Bronchial epithelial cell (primary cell): ENCODE measurements at regions not wholly inside any gene's neighbourhood (a gene's known extent, or its start where the extent isn't known, plus 50 kb on each side); places are given as distances from the start of the nearest gene placed in this dataset.

Experiments used
- DNase-seq: peaks from one replicate; pipeline ENCODE4 v3.0.0-alpha.2; 2010; ENCODE audit warnings: low read depth
- FAIRE-seq: peaks from 2 replicates; lab custom pipeline; 2011; peaks lifted over from hg19 to GRCh38; lab: Jason Lieb, UNC
- H3K27me3 ChIP-seq: 2 replicates; pipeline ENCODE4 v1.5.1; 2011; ENCODE audit warnings: low read length; ENCODE audit not compliant: control insufficient read depth, insufficient read depth
- H3K36me3 ChIP-seq: 2 replicates; pipeline ENCODE4 v1.5.1; 2011; ENCODE audit warnings: low read length; ENCODE audit not compliant: control insufficient read depth, insufficient read depth
- H3K4me3 ChIP-seq: 2 replicates; pipeline ENCODE4 v1.5.1; 2011; ENCODE audit warnings: mild to moderate bottlenecking, low read depth, low read length, control low read depth
- TF ChIP-seq, protein P1 (sequence below): IDR thresholded peaks from 2 replicates; pipeline ENCODE4 v1.5.1; 2011; ENCODE audit warnings: mild to moderate bottlenecking, moderate library complexity, low read length, control low read depth, inconsistent platforms; ENCODE audit not compliant: insufficient read depth, severe bottlenecking

DNA sequence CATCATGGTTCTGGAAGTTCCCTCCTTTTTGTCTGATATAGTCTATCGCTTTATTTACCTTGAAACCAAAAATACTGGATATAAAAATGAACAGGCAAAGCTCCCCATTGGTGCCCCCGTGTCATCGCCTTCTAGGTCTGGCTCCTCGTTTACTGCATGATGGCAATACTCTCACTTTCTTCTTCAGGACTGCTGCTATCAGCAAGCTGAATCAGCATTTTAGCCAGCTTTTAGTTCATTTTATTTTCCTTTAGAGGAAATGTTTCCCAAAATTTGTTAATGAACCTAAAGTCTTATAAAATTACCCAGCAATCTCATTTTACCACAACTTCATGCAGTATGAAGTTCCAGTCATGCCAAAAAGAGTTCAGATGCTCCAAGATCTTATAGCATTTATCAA is 80.5 kb downstream of the ZIC3 start:
- no peak overlapping the region for H3K4me3 ChIP-seq

DNA sequence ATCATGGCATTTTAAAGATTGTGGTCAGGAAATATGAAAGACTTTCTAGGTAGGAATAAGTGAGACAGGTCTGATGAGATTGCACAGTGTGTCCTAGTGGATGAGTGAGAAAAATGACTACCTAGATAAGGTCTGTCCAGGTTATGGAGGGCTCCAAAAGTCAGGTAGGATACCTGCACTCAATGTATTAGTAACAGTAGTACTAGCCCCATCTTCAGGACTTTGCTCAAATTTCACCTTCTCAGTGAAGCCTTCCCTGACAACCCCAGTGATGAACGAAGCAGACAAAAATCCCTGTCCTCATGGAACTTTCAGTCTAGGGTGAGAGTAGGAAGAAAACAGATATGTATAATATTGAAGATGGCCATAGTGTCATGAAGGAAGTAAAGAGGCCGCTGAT is 85.7 kb downstream of the ZIC3 start:
- FAIRE-seq (no peak), DNase-seq (no peak)
- H3K36me3 ChIP-seq: no peaks in the 10 kb centered on the region
- no peak overlapping the region for H3K4me3 ChIP-seq
- TF ChIP-seq, protein P1, sequence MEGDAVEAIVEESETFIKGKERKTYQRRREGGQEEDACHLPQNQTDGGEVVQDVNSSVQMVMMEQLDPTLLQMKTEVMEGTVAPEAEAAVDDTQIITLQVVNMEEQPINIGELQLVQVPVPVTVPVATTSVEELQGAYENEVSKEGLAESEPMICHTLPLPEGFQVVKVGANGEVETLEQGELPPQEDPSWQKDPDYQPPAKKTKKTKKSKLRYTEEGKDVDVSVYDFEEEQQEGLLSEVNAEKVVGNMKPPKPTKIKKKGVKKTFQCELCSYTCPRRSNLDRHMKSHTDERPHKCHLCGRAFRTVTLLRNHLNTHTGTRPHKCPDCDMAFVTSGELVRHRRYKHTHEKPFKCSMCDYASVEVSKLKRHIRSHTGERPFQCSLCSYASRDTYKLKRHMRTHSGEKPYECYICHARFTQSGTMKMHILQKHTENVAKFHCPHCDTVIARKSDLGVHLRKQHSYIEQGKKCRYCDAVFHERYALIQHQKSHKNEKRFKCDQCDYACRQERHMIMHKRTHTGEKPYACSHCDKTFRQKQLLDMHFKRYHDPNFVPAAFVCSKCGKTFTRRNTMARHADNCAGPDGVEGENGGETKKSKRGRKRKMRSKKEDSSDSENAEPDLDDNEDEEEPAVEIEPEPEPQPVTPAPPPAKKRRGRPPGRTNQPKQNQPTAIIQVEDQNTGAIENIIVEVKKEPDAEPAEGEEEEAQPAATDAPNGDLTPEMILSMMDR: no peak
- no peaks in the 10 kb centered on the region for H3K27me3 ChIP-seq

More for the DNA sequence above, 80.5 kb downstream of the ZIC3 start:
- FAIRE-seq (no peak), DNase-seq (no peak)
- TF ChIP-seq, protein P1: no peak
- no peaks in the 10 kb centered on the region for H3K27me3 ChIP-seq
- H3K36me3 ChIP-seq: no peaks in the 10 kb centered on the region

DNA sequence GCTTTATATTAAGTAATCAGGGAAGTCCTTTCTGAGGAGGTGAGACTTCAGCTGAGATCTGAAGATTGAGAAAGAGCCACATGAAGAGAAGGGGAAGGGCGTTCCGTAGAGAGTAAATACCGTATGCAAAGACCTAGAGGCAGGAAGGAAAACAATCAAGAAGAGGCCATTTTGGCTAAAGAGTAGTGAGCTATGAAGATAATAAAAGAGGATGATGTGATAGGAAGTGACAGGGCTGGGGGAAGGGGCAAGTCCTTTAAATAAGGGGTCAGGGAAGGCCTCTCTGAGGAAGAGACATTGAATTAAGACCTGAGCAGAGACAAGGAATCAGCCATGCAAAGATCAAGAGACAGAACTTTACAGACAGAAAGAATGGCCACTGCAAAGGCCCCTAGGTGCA is 86.2 kb downstream of the ZIC3 start:
- no peak for FAIRE-seq
- Histone ChIP-seq H3K4me3 (no peak overlapping the region), H3K27me3 (no peaks in the 10 kb centered on the region), H3K36me3 (no peaks in the 10 kb centered on the region)
- TF ChIP-seq, protein P1: no peak
- no peak for DNase-seq

DNA sequence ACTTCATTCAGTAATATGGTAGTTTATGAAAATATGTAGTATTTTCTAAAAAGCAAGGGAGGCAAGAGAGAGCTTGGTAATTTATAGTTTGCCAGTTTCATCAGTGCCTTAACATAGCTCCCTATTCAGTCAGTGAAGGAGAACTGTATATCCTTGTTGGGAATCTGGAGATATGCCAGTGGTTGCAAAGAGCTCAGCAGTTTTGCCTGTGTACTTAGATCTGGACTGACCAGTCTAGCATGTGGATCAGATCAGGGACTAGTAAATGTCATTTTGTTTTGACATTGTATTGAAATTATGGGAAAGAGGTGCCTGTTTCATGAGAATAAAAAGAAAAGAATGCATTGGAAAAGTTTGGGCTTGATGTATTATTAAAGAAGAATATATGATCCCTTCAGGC is 88.6 kb downstream of the ZIC3 start:
- H3K4me3 ChIP-seq: no peak overlapping the region
- H3K27me3 ChIP-seq: no peaks in the 10 kb centered on the region
- FAIRE-seq: no peak

DNA sequence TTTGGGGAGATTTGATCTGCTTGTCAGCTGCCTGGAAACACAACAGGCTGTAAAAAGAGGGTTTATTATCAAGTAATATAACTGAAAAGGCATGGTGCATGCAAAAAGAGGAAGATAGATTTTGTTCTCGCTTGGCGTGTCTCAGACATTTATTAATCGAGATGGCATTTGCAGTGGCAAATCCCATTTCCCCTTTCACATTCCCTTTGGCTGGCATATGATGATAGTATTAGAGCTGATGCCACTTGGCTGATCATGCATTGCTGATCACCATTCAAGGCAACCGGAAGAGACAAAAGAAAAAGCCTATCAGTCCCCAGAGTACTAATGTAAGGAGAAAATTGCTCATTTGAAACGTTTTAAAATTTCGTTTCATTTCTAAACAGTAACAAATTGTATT is 101.8 kb downstream of the ZIC3 start:
- Histone ChIP-seq H3K36me3 (no peaks in the 10 kb centered on the region), H3K27me3 (no peaks in the 10 kb centered on the region), H3K4me3 (no peak overlapping the region)
- DNase-seq: no peak
- TF ChIP-seq, protein P1: no peak
- FAIRE-seq: no peak

More for the DNA sequence above, 88.6 kb downstream of the ZIC3 start:
- DNase-seq: no peak
- H3K36me3 ChIP-seq: no peaks in the 10 kb centered on the region
- TF ChIP-seq, protein P1: no peak

DNA sequence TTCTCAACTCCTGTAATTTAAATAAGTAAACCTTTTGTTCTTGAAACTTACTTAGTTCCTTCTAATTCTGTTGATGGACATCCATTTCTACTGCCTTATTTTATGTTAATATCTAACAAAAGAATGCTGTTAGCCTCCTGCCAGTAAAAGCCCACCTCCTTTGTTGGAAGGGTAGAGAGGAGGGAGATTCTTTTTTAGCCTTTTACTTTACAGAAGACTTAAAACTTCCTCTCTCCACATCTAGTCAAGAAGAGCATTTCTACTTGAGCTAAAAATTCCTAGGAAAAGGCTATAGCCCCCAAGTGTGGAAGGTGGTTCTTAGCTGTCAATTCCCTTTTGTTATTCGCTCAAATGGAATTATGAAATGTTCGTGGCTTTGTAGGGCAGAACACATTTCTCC is 118.7 kb downstream of the ZIC3 start:
- Histone ChIP-seq H3K4me3 (no peak overlapping the region), H3K27me3 (no peaks in the 10 kb centered on the region), H3K36me3 (no peaks in the 10 kb centered on the region)
- FAIRE-seq (no peak), DNase-seq (no peak)
- TF ChIP-seq, protein P1: no peak
